IPS-20b (cell line): ENCODE measurements at regions not wholly inside any gene's neighbourhood (a gene's known extent, or its start where the extent isn't known, plus 50 kb on each side); places are given as distances from the start of the nearest gene placed in this dataset.

Experiments
- H3K27ac ChIP-seq: one replicate; pipeline ENCODE4 v1.5.1; 2013; ENCODE audit warnings: low read length
- H3K27me3 ChIP-seq: 2 replicates; pipeline ENCODE4 v1.6.1; 2013; ENCODE audit warnings: mild to moderate bottlenecking, low read length, inconsistent platforms; ENCODE audit not compliant: insufficient read depth
- H3K36me3 ChIP-seq: 2 replicates; pipeline ENCODE4 v1.6.1; 2013; ENCODE audit warnings: low read depth, mild to moderate bottlenecking, inconsistent platforms, low read length, moderate library complexity; ENCODE audit not compliant: insufficient read depth
- H3K4me1 ChIP-seq: 2 replicates; pipeline ENCODE4 v1.6.1; 2013; ENCODE audit warnings: mild to moderate bottlenecking, control low read depth, inconsistent platforms, low read length, moderate library complexity; ENCODE audit not compliant: insufficient read depth
- H3K4me3 ChIP-seq: 2 replicates; pipeline ENCODE4 v1.5.1; 2013; ENCODE audit warnings: mild to moderate bottlenecking, low read length, inconsistent platforms
- H3K9ac ChIP-seq: 2 replicates; pipeline ENCODE4 v1.6.1; 2013; ENCODE audit warnings: low read depth, mild to moderate bottlenecking, inconsistent platforms, low read length, moderate library complexity
- H3K9me3 ChIP-seq: 2 replicates; pipeline ENCODE4 v1.6.1; 2013; ENCODE audit warnings: mild to moderate bottlenecking, low read depth, low read length, inconsistent platforms; ENCODE audit not compliant: insufficient read depth

GRCh38 chr2:107285621-107286299, 399.8 kb upstream of the ST6GAL2 start:
- H3K9ac ChIP-seq, result no peak overlapping the region
- H3K27ac ChIP-seq, result no peak overlapping the region
- no peaks in the 10 kb centered on the region for H3K27me3 ChIP-seq
- no peak overlapping the region for H3K4me3 ChIP-seq
- H3K36me3 ChIP-seq, result no peaks in the 10 kb centered on the region
- no peaks in the 10 kb centered on the region for H3K4me1 ChIP-seq
- H3K9me3 ChIP-seq, result no peaks in the 10 kb centered on the region

GRCh38 chr2:107290041-107290440, 404.1 kb upstream of the ST6GAL2 start:
- H3K4me1 ChIP-seq, result no peaks in the 10 kb centered on the region
- no peaks in the 10 kb centered on the region for H3K9me3 ChIP-seq
- H3K4me3 ChIP-seq, result no peak overlapping the region
- no peak overlapping the region for H3K27ac ChIP-seq
- no peak overlapping the region for H3K9ac ChIP-seq
- no peaks in the 10 kb centered on the region for H3K27me3 ChIP-seq
- no peaks in the 10 kb centered on the region for H3K36me3 ChIP-seq

GRCh38 chr2:107303964-107304363, 418.0 kb upstream of the ST6GAL2 start:
- Histone ChIP-seq H3K27me3 (no peaks in the 10 kb centered on the region), H3K4me1 (no peaks in the 10 kb centered on the region), H3K27ac (no peak overlapping the region), H3K9ac (no peak overlapping the region), H3K4me3 (no peak overlapping the region), H3K36me3 (no peaks in the 10 kb centered on the region), H3K9me3 (peaks cover 9% of the 10 kb centered on the region)

GRCh38 chr2:107305966-107306365, 420.0 kb upstream of the ST6GAL2 start:
- no peaks in the 10 kb centered on the region for H3K4me1 ChIP-seq
- H3K27ac ChIP-seq, result no peak overlapping the region
- no peak overlapping the region for H3K4me3 ChIP-seq
- H3K9me3 ChIP-seq, result no peaks in the 10 kb centered on the region; the same call in 1 of the 2 replicates
- H3K27me3 ChIP-seq, result no peaks in the 10 kb centered on the region
- H3K36me3 ChIP-seq, result no peaks in the 10 kb centered on the region
- H3K9ac ChIP-seq, result no peak overlapping the region

GRCh38 chr2:107306881-107307280, 420.9 kb upstream of the ST6GAL2 start:
- Histone ChIP-seq H3K4me3 (no peak overlapping the region), H3K9ac (no peak overlapping the region), H3K36me3 (no peaks in the 10 kb centered on the region), H3K4me1 (no peaks in the 10 kb centered on the region), H3K27me3 (no peaks in the 10 kb centered on the region), H3K27ac (no peak overlapping the region), H3K9me3 (no peaks in the 10 kb centered on the region; the same call in 1 of the 2 replicates)

- Histone ChIP-seq H3K27ac (no peak overlapping the region), H3K27me3 (no peaks in the 10 kb centered on the region), H3K4me3 (no peak overlapping the region), H3K9ac (no peak overlapping the region), H3K4me1 (no peaks in the 10 kb centered on the region), H3K9me3 (no peaks in the 10 kb centered on the region; the same call in 1 of the 2 replicates), H3K36me3 (no peaks in the 10 kb centered on the region)
Measured at GRCh38 chr2:107308835-107309234, 422.9 kb upstream of the ST6GAL2 start.

DNA sequence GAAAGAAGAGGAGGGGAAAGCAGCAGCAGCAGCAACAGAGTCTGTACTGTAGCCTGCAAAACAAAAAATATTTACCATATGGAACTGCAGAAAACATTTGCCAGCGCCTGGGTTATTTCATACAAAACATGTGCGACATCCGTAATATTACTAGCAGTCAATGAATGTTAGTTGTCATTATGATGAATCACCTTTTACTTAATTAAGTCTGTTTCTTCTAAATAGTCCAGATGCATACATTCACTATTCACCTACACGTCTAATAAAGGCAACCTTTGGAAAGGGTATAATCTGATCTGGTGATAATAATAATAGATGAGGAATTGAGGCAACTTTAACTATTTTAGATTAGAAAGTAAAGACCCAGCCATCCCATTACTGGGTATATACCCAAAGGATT, 426.3 kb upstream of the ST6GAL2 start:
- Histone ChIP-seq H3K27ac (no peak overlapping the region), H3K27me3 (no peaks in the 10 kb centered on the region), H3K4me1 (no peaks in the 10 kb centered on the region), H3K9me3 (no peaks in the 10 kb centered on the region; the same call in 1 of the 2 replicates), H3K9ac (no peak overlapping the region), H3K36me3 (no peaks in the 10 kb centered on the region), H3K4me3 (no peak overlapping the region)

- Histone ChIP-seq H3K9me3 (no peaks in the 10 kb centered on the region), H3K36me3 (no peaks in the 10 kb centered on the region), H3K9ac (no peak overlapping the region), H3K4me3 (no peak overlapping the region), H3K4me1 (no peaks in the 10 kb centered on the region), H3K27ac (no peak overlapping the region), H3K27me3 (no peaks in the 10 kb centered on the region)
Measured at GRCh38 chr2:107313316-107313715, 427.3 kb upstream of the ST6GAL2 start.

DNA sequence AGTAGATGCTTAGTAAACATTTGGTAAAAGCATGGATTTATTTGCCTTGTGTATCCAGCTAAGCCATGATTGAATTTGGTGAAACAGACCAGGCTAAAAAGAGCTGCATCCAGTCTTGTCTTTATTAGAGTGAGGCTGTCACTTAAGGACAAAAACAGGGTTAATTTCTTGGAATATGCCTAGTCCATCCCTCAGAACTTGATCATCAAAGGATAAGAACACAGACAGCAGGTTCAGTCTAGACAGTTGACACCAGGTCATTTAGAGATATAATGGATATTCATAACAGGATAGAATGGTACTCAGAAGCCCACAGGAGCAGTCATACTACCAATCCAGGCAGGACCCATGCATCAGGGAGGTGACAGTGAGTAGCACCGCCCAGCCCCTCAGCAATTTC, 434.9 kb upstream of the ST6GAL2 start:
- H3K36me3 ChIP-seq, result no peaks in the 10 kb centered on the region
- no peak overlapping the region for H3K4me3 ChIP-seq
- H3K9ac ChIP-seq, result no peak overlapping the region
- no peaks in the 10 kb centered on the region for H3K4me1 ChIP-seq
- no peaks in the 10 kb centered on the region for H3K9me3 ChIP-seq
- H3K27me3 ChIP-seq, result no peaks in the 10 kb centered on the region
- H3K27ac ChIP-seq, result no peak overlapping the region

DNA sequence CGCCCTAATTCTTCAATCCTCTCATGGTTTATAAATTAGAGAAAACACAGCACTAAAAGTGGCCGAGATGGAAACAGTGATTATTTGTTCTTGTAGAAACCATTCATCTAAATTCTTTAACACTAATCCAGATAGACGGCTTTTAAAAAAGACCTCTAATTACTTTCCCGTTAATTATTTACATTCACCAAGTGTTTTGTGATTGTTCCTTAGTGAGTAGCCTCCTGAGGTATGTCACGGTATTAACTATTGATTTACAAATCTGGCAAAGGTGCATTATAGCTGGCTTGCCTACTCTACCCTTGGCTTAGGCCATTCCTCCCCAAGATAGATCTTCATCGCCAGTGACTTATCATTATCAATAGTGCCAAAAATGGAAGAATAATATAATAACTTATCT, 436.4 kb upstream of the ST6GAL2 start:
- no peaks in the 10 kb centered on the region for H3K36me3 ChIP-seq
- H3K27me3 ChIP-seq, result no peaks in the 10 kb centered on the region
- no peak overlapping the region for H3K27ac ChIP-seq
- no peaks in the 10 kb centered on the region for H3K9me3 ChIP-seq
- H3K9ac ChIP-seq, result no peak overlapping the region
- H3K4me3 ChIP-seq, result no peak overlapping the region
- H3K4me1 ChIP-seq, result no peaks in the 10 kb centered on the region

DNA sequence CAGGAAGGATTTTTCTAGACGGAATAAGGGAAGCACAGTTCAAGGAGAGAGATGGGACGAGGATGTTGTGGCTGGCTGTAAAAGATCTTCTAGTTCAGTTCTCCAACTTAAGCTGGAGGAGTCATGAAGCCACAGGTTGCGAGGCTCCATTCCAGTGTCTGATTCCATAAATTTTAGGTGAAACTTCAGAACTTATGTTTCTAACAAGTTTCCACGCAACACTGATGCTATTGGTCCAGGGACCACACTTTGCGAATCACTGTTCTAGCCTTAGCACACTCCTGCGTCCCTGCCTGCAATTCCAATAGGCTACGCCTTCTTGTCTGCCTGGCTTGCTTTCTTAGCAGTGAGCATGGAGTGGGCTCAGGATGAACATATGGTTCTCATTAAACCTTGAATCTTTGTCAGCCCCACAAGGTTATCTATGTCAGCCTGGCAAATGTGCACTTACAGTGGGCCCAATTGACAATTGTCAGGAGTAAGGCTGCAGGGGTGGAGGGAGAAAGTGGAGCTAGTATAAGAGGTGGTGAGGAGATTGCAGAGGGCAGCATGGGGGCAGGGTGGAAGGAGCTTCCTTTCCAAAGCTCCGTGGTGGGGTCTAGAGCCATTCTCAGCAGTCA, 438.1 kb upstream of the ST6GAL2 start:
- no peak overlapping the region for H3K4me3 ChIP-seq
- no peaks in the 10 kb centered on the region for H3K27me3 ChIP-seq
- H3K27ac ChIP-seq, result no peak overlapping the region
- H3K9ac ChIP-seq, result no peak overlapping the region
- H3K9me3 ChIP-seq, result peaks cover 4% of the 10 kb centered on the region; the same call in 1 of the 2 replicates
- no peaks in the 10 kb centered on the region for H3K36me3 ChIP-seq
- H3K4me1 ChIP-seq, result no peaks in the 10 kb centered on the region
